GM23338 (cell line): ENCODE measurements at regions not wholly inside any gene's neighbourhood (a gene's known extent, or its start where the extent isn't known, plus 50 kb on each side); places are given as distances from the start of the nearest gene placed in this dataset.

Experiments
- ATAC-seq: fragments of 200-7000 bp; cut with Tn5 transposase; 3 replicates; pipeline ENCODE4 v1.9.1; 2020
- DNase-seq: peaks from one replicate; pipeline ENCODE4 v3.0.0-alpha.2; 2015; ENCODE audit warnings: low spot score
- H2AFZ ChIP-seq: fragments of 200-600 bp; sonication (generic); 2 replicates; pipeline ENCODE4 v1.8.0; 2016; ENCODE audit warnings: antibody characterized with exemption, mild to moderate bottlenecking, moderate library complexity
- H3F3A ChIP-seq: fragments of 200-600 bp; sonication (generic); replicated peaks from 2 replicates; pipeline ENCODE4 v1.8.0; 2017; ENCODE audit warnings: antibody characterized with exemption, mixed run types, low read depth
- H3K27ac ChIP-seq: fragments of 200-600 bp; sonication (generic); 2 replicates; pipeline ENCODE4 v1.6.1; 2016; ENCODE audit warnings: low read depth
- H3K27me3 ChIP-seq: fragments of 200-600 bp; sonication (generic); 2 replicates; pipeline ENCODE4 v1.8.0; 2016; ENCODE audit warnings: mild to moderate bottlenecking, mixed run types, moderate library complexity; ENCODE audit not compliant: insufficient read depth
- H3K36me3 ChIP-seq: fragments of 200-600 bp; sonication (generic); 2 replicates; pipeline ENCODE4 v1.8.0; 2016; ENCODE audit warnings: mild to moderate bottlenecking; ENCODE audit not compliant: insufficient read depth
- H3K4me1 ChIP-seq: fragments of 200-600 bp; sonication (generic); 2 replicates; pipeline ENCODE4 v1.8.0; 2016; ENCODE audit warnings: mild to moderate bottlenecking, moderate library complexity; ENCODE audit not compliant: insufficient read depth
- H3K4me2 ChIP-seq: fragments of 200-600 bp; sonication (generic); 2 replicates; pipeline ENCODE4 v1.7.1; 2017; ENCODE audit warnings: mixed run types
- H3K4me3 ChIP-seq: fragments of 200-600 bp; sonication (generic); 2 replicates; pipeline ENCODE4 v1.6.1; 2016; ENCODE audit warnings: mixed run types
- H3K79me2 ChIP-seq: fragments of 200-600 bp; sonication (generic); replicated peaks from 2 replicates; pipeline ENCODE4 v1.8.0; 2017; ENCODE audit warnings: mild to moderate bottlenecking; ENCODE audit not compliant: insufficient read depth
- H3K9me2 ChIP-seq: fragments of 200-600 bp; sonication (generic); 2 replicates; pipeline ENCODE4 v1.8.0; 2017; ENCODE audit not compliant: insufficient read depth
- H4K20me1 ChIP-seq: fragments of 200-600 bp; sonication (generic); replicated peaks from 2 replicates; pipeline ENCODE4 v1.8.0; 2017; ENCODE audit warnings: mild to moderate bottlenecking; ENCODE audit not compliant: insufficient read depth
- H3K27ac Mint-ChIP-seq: 2 replicates; pipeline ENCODE4 v1.8.0; 2020; ENCODE audit warnings: inconsistent platforms, mild to moderate bottlenecking, moderate library complexity, mixed read lengths
- H3K27me3 Mint-ChIP-seq: 3 replicates; pipeline ENCODE4 v1.8.0; 2022; ENCODE audit warnings: low read depth, mild to moderate bottlenecking, moderate library complexity, mixed read lengths, inconsistent platforms; ENCODE audit not compliant: insufficient read depth, poor library complexity
- H3K36me3 Mint-ChIP-seq: 3 replicates; pipeline ENCODE4 v1.8.0; 2021; ENCODE audit warnings: low read depth, mild to moderate bottlenecking, inconsistent platforms, moderate library complexity, mixed read lengths
- H3K4me1 Mint-ChIP-seq: 3 replicates; pipeline ENCODE4 v1.8.0; 2020; ENCODE audit warnings: mild to moderate bottlenecking, inconsistent platforms, mixed read lengths
- H3K4me3 Mint-ChIP-seq: 3 replicates; pipeline ENCODE4 v1.8.0; 2021; ENCODE audit warnings: moderate library complexity, mild to moderate bottlenecking, inconsistent platforms, mixed read lengths
- H3K9me3 Mint-ChIP-seq: 3 replicates; pipeline ENCODE4 v1.8.0; 2020; ENCODE audit warnings: moderate library complexity, mild to moderate bottlenecking, inconsistent platforms, mixed read lengths
- CREB1 ChIP-seq: fragments of 250-450 bp; sonication (Bioruptor Pico); IDR thresholded peaks from 2 replicates; pipeline ENCODE4 v1.5.0; 2020; ENCODE audit warnings: low read depth, mild to moderate bottlenecking, moderate library complexity
- CTCF ChIP-seq, 2 experiments: fragments of 200-600 bp in 1 of 2; sonication (generic) in 1 of 2; conservative IDR thresholded peaks; 2 replicates each; pipeline versions ENCODE4 v1.5.1 to v1.6.1; 2016 to 2017; ENCODE audit warnings: antibody characterized with exemption in 2 of 2, low read depth in 2 of 2, mild to moderate bottlenecking in 2 of 2, moderate library complexity in 1 of 2
- ETS1 ChIP-seq: IDR thresholded peaks from 2 replicates; pipeline ENCODE4 v1.6.1; 2016; ENCODE audit warnings: antibody characterized with exemption
- EZH2 ChIP-seq: fragments of 200-600 bp; sonication (generic); IDR thresholded peaks from one replicate; pipeline ENCODE4 v1.8.0; 2017; ENCODE audit warnings: antibody characterized with exemption, mild to moderate bottlenecking, low read depth; ENCODE audit not compliant: unreplicated experiment
- EZH2phosphoT487 ChIP-seq: fragments of 200-600 bp; sonication (generic); IDR thresholded peaks from one replicate; pipeline ENCODE4 v1.8.1; 2018; ENCODE audit warnings: antibody characterized with exemption; ENCODE audit not compliant: unreplicated experiment
- NANOG ChIP-seq: IDR thresholded peaks from 2 replicates; pipeline ENCODE4 v1.6.1; 2016; ENCODE audit warnings: antibody characterized with exemption, borderline replicate concordance
- POLR2AphosphoS5 ChIP-seq: IDR thresholded peaks from 2 replicates; pipeline ENCODE4 v1.6.1; 2016; ENCODE audit warnings: antibody characterized with exemption, low read depth
- REST ChIP-seq: IDR thresholded peaks from one replicate; pipeline ENCODE4 v1.6.1; 2018; ENCODE audit warnings: antibody characterized with exemption; ENCODE audit not compliant: unreplicated experiment
- STAT1 ChIP-seq: IDR thresholded peaks from one replicate; pipeline ENCODE4 v1.6.1; 2016; ENCODE audit warnings: antibody characterized with exemption; ENCODE audit not compliant: unreplicated experiment
- ZNF114 ChIP-seq: fragments of 250-450 bp; sonication (Bioruptor Pico); IDR thresholded peaks from 2 replicates; pipeline ENCODE4 v1.5.0; 2020; ENCODE audit warnings: mild to moderate bottlenecking, moderate library complexity
- ZNF331 ChIP-seq: fragments of 250-450 bp; sonication (Bioruptor Pico); IDR thresholded peaks from 2 replicates; pipeline ENCODE4 v1.5.0; 2020; ENCODE audit warnings: low read depth, mild to moderate bottlenecking, moderate library complexity
- ZNF462 ChIP-seq: fragments of 250-450 bp; sonication (Bioruptor Pico); IDR thresholded peaks from 2 replicates; pipeline ENCODE4 v1.5.0; 2020; ENCODE audit warnings: mild to moderate bottlenecking, moderate library complexity

- DNase-seq: no peak
- H3K4me1 Mint-ChIP-seq: peaks cover 40% of the 10 kb centered on the region
- H3K27ac ChIP-seq: no peak overlapping the region
These were observed 333.9 kb downstream of the CYRIA start for GRCh38 chr2:16331772-16332171.

More at GRCh38 chr2:16331772-16332171, 333.9 kb downstream of the CYRIA start:
- no peak for TF ChIP-seq EZH2
- TF ChIP-seq CREB1: no peak
- TF ChIP-seq ETS1: no peak
- TF ChIP-seq CTCF (conservative IDR thresholded peaks at IDR 0.05; ENCODE audit: low read depth in 2 of 2): no peak
- no peak for TF ChIP-seq STAT1
- no peak for TF ChIP-seq ZNF114 (CRISPR knock-in tag)
- TF ChIP-seq ZNF331 (CRISPR knock-in tag): no peak
- TF ChIP-seq EZH2phosphoT487: no peak
- no peak for TF ChIP-seq NANOG
- no peak for TF ChIP-seq REST
- TF ChIP-seq POLR2AphosphoS5: no peak
- no peak for TF ChIP-seq ZNF462 (CRISPR knock-in tag)
- peaks cover 8% of the 10 kb centered on the region; the same call in 1 of the 2 replicates for H3K27me3 ChIP-seq
- H3K4me3 ChIP-seq: no peak overlapping the region
- no peak overlapping the region for H3K4me2 ChIP-seq
- no peaks in the 10 kb centered on the region for H3K79me2 ChIP-seq
- Mint-ChIP-seq H3K27me3 (peaks cover 6% of the 10 kb centered on the region), H3K36me3 (no peaks in the 10 kb centered on the region), H3K4me3 (no peak overlapping the region), H3K27ac (no peak overlapping the region), H3K9me3 (no peaks in the 10 kb centered on the region)
- ATAC-seq: no peak
- no peaks in the 10 kb centered on the region for H3K9me2 ChIP-seq
- peaks cover 38% of the 10 kb centered on the region for H3K4me1 ChIP-seq
- H3K36me3 ChIP-seq: no peaks in the 10 kb centered on the region
- H4K20me1 ChIP-seq: no peaks in the 10 kb centered on the region
- H2AFZ ChIP-seq: no peak overlapping the region
- H3F3A ChIP-seq: no peaks in the 10 kb centered on the region
